AG09319 (cell line): ENCODE measurements at regions not wholly inside any gene's neighbourhood (a gene's known extent, or its start where the extent isn't known, plus 50 kb on each side); places are given as distances from the start of the nearest gene placed in this dataset.

Experiments used
- DNase-seq: peaks from one replicate; pipeline ENCODE4 v3.0.0-alpha.2; 2010; ENCODE audit warnings: low read depth; ENCODE audit errors: extremely low read depth
- TF ChIP-seq, protein P1 (sequence below): IDR thresholded peaks from 2 replicates; pipeline ENCODE4 v1.5.1; 2011; ENCODE audit warnings: low read depth, mild to moderate bottlenecking, inconsistent platforms, low read length, moderate library complexity

DNA sequence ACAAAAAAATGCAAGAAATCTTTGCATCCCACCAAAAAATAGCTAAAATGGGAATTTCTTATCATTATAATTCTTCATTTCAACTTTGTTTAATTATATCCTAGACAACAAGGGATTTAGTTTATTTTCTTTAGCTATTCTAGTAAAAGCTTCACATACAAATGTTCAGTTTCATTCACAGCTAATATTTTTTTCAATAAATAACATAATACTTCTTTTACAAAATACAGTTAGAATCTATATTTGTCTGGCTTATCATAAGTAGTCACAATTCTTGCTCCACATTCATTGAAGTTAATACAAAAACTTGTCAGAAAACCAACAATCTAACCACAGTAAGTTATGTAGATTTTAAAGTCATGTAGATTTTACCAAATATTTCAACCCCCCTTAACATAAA, 414.4 kb downstream of the FAT4 start:
- no peak for DNase-seq
- TF ChIP-seq, protein P1, sequence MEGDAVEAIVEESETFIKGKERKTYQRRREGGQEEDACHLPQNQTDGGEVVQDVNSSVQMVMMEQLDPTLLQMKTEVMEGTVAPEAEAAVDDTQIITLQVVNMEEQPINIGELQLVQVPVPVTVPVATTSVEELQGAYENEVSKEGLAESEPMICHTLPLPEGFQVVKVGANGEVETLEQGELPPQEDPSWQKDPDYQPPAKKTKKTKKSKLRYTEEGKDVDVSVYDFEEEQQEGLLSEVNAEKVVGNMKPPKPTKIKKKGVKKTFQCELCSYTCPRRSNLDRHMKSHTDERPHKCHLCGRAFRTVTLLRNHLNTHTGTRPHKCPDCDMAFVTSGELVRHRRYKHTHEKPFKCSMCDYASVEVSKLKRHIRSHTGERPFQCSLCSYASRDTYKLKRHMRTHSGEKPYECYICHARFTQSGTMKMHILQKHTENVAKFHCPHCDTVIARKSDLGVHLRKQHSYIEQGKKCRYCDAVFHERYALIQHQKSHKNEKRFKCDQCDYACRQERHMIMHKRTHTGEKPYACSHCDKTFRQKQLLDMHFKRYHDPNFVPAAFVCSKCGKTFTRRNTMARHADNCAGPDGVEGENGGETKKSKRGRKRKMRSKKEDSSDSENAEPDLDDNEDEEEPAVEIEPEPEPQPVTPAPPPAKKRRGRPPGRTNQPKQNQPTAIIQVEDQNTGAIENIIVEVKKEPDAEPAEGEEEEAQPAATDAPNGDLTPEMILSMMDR = no peak

DNA sequence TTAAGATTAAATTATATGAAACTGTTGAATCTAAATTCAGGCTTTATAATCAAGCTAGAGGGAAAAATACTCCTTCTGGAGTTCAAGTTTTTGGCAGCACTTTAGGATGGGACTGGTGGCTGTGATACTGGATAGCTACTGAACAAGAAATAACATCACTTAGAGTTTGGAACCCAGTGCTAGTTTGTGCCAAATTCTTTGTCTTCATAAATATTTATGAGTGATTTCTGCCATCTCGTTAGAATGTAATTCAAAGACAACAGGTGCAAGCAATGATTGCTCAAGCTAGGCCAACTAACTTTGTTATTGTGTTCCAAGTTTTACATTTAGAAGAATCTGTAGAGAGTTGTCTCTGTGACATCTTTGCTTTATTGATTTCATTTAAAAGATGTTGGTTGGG, 417.9 kb downstream of the FAT4 start:
- DNase-seq = no peak
- TF ChIP-seq, protein P1 = no peak

DNA sequence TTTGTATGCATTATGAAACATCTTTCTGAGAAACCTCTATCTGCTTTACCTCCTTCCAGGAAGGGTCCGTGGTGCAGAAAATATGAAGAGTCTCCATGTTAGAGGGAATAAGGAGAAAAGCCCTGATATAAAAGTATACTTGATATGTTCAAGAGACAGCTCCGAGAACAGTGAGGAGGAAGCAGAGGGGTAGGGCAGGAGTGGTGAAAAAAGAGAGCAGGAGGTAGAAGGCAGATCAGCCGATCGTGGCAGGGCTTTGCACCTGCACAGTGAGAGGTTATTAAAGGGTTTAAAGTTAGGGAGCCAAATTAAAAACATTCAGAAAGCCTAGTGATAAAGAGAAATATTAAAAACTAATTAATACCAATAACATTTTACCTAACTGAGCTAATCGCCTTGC, 419.7 kb downstream of the FAT4 start:
- DNase-seq = no peak
- TF ChIP-seq, protein P1 = no peak

DNA sequence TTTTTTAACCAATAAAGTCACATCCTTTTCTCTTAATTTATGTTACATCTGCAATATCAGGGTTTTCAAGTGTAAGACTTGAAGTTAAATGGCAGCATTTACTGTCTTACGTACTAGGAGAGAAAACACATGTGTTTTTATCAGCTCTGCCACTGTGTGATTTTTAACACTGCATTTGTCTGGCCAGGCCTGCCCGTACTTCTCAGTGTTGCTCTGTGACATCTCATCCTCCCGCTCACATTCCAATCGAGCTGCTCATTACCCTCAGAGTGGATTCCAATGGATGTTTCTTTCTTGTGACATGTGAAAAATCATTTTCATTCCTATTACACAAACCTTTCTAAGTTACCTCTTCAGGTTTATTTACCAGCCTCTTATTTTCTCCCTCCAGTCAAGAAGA, 420.3 kb downstream of the FAT4 start:
- TF ChIP-seq, protein P1 = no peak
- peak; percentile 8 for DNase-seq

DNA sequence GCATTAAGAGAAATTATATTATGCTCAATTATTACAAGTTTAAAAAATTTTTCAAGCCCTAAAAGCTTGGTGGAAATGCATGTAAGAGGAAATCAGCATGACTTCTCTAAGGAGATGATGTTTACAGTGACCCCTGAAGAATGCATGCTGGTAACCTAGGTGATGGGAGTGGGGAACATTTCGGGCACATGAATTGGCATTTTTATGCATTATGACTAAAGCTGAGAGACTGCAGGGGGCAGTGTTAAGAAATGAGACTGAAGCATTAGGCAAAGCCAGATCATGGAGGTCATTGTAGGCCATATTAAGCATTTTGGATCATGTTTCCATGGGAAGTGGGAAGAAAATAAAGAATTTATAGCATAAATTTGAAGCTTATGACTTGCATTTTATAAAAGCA, 421.3 kb downstream of the FAT4 start:
- TF ChIP-seq, protein P1 = peak; percentile 8; the same call in 1 of the 2 replicates
- DNase-seq = no peak

DNA sequence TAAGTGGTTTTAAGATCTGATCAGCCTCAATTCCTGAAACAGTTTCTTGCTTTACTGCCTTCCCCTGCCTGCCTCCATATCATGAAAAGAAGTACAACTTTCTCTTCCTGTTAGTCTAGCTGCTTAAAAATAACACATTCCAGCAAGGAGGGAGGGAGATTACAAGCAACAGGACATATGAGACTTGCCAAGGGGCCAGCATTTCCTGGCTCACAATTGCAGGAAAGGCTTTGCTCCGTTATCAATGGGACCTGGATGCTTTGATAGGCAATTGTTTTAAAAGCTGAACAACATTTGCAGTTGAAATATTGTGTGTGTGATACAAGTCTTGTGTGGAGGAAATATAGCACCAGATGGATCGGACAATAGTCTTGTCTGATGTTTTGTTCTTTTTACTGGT, 425.0 kb downstream of the FAT4 start:
- TF ChIP-seq, protein P1 = no peak
- DNase-seq = no peak

DNA sequence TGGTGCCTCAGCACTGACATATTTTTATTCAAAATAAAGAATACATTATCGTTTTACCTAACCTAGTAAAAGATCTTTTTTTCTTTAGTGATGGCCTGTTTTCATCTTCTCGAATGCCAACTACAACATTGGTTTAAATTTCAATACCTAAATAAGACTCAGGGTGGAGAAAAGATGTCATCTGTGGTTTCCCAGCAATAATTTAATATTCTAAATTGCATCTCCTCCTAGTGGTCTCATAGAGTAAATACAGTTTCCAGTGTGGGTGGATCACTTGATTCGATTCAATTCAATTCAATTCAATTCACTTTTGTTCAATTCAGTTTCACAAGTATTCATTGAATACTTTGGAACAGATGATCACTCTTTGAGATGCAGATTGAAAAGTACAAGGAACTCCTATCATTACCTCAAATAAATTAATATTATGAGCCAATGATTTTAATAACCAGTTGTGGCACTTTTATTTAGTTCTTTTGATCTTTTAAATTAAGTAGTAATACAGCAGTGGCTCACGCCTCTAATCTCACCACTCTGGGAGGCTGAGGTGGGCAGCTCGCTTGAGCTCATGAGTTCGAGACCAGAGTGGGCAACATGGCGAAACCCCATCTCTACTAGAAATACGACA, 427.2 kb downstream of the FAT4 start:
- DNase-seq = peak; percentile 10
- TF ChIP-seq, protein P1 = peak; percentile 52
